ENCODE measurements at regions not wholly inside any gene's neighbourhood (a gene's known extent, or its start where the extent isn't known, plus 50 kb on each side); places are given as distances from the start of the nearest gene placed in this dataset.

DNA sequence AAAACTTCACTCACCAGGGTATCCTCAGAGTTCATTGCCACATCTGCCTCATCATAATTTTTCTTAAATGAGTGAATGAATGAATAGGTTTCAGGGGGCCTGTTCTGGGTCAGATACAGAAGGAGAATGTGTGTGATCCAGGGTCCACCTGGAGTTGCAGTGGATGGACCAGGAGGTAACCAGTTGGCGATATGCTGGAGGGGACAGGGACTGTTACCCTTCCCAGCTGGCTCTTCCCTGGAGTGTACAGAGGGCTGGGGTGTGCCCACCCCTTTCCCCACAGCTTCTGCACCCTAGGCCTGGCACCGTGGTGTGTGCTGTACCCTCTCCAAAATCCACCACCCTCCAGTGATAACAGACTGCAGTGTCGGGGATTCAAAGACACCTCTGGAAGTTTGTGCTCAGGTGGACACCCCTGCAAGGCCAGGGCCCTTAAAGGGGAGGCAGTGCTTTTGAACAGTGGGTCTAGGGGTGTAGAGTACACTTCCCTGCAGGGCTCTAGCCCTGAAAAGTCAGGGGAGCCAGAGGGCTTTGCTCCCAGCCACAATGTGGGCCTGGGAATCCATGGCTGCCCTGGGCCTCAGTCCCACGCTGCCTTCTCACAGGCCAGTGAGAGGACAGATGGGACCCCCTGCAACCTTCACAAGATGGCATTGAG lies 134.4 kb upstream of the UNC5B start:
- Mint-ChIP-seq H3K4me1 (peaks cover 19% of the 10 kb centered on the region), H3K4me3 (no peak overlapping the region), H3K9me3 (no peaks in the 10 kb centered on the region), H3K27me3 (ENCODE audit: low read depth) (peaks cover 52% of the 10 kb centered on the region), H3K36me3 (ENCODE audit: low read depth) (no peaks in the 10 kb centered on the region), H3K27ac (no peak overlapping the region)
- TF ChIP-seq, protein P1, sequence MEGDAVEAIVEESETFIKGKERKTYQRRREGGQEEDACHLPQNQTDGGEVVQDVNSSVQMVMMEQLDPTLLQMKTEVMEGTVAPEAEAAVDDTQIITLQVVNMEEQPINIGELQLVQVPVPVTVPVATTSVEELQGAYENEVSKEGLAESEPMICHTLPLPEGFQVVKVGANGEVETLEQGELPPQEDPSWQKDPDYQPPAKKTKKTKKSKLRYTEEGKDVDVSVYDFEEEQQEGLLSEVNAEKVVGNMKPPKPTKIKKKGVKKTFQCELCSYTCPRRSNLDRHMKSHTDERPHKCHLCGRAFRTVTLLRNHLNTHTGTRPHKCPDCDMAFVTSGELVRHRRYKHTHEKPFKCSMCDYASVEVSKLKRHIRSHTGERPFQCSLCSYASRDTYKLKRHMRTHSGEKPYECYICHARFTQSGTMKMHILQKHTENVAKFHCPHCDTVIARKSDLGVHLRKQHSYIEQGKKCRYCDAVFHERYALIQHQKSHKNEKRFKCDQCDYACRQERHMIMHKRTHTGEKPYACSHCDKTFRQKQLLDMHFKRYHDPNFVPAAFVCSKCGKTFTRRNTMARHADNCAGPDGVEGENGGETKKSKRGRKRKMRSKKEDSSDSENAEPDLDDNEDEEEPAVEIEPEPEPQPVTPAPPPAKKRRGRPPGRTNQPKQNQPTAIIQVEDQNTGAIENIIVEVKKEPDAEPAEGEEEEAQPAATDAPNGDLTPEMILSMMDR (IDR thresholded peaks at IDR 0.05; ENCODE audit: unreplicated experiment in 3 of 3), result no peak

DNA sequence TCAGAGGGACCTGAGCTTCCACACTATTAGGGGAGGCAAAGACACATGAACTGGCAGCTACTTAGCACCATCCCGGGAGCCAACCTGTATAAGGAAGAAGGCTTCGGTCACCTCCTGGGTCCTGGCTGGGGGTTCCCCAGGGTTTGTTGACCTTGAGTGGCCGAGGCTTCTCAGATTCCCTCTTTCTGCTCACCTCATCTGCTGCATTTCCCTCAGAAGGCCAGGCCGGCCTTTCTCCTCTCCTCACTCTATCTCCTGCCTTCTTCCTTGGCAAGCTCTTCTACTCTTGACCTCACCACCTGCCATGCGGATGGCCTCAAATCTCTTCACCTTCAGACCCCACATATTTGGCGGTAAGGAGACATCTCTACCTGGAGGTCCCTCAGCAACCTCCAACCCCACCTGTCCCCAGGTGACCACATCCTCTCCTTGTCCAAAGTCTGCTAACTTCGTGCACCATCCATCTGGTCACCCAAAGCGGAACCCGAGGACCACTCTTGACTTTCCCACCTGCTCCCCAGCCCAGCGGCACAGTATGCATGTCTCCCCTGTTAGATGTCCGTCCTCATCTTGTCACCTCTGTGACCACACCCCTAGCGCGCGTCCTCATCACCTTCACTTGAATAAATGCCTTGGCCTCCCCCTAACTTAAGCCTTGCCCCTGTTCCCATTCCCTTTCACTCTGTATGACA lies 133.8 kb upstream of the UNC5B start:
- H3K27ac Mint-ChIP-seq, result no peak overlapping the region
- H3K36me3 Mint-ChIP-seq (ENCODE audit: low read depth), result no peaks in the 10 kb centered on the region
- no peaks in the 10 kb centered on the region for H3K9me3 Mint-ChIP-seq
- H3K4me1 Mint-ChIP-seq, result peaks cover 20% of the 10 kb centered on the region
- TF ChIP-seq, protein P1 (IDR thresholded peaks at IDR 0.05; ENCODE audit: unreplicated experiment in 3 of 3), result no peak
- peaks cover 53% of the 10 kb centered on the region for H3K27me3 Mint-ChIP-seq (ENCODE audit: low read depth)
- H3K4me3 Mint-ChIP-seq, result no peak overlapping the region

DNA sequence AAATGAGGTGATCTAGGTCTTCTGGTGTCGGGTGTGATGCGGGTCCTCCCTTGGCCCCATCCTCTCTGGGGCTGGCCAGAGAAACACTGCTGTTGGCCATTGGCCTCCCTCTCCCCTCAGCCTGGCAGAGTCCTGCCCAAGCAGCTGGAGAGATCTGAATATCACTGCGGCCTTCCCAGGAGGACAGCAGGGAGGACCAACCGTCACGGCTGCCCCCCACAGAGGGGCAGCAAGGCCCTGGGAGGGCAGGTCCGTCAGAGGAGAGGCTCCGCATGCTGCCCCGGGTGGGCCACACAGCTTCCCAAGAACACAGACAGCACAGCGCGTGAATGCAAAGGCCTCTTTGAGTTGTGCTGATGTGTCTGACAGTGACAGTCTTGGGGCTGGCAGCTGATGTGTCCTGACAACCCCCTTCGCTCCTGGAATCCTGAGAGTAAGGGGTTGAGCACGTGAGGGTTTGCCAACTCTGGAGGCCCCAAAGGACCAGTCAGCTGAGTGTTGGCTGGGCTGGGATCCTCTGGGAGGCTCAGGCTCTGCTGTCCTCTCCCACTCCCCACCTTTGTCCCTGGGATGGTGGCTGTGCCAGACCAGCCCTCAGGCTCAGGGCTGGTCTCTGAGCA lies 132.5 kb upstream of the UNC5B start:
- H3K27me3 Mint-ChIP-seq (ENCODE audit: low read depth), result peaks cover 61% of the 10 kb centered on the region
- H3K27ac Mint-ChIP-seq, result no peak overlapping the region
- TF ChIP-seq, protein P1 (IDR thresholded peaks at IDR 0.05; ENCODE audit: unreplicated experiment in 3 of 3), result no peak
- H3K4me1 Mint-ChIP-seq, result peaks cover 20% of the 10 kb centered on the region
- no peaks in the 10 kb centered on the region for H3K36me3 Mint-ChIP-seq (ENCODE audit: low read depth)
- no peaks in the 10 kb centered on the region for H3K9me3 Mint-ChIP-seq
- no peak overlapping the region for H3K4me3 Mint-ChIP-seq

DNA sequence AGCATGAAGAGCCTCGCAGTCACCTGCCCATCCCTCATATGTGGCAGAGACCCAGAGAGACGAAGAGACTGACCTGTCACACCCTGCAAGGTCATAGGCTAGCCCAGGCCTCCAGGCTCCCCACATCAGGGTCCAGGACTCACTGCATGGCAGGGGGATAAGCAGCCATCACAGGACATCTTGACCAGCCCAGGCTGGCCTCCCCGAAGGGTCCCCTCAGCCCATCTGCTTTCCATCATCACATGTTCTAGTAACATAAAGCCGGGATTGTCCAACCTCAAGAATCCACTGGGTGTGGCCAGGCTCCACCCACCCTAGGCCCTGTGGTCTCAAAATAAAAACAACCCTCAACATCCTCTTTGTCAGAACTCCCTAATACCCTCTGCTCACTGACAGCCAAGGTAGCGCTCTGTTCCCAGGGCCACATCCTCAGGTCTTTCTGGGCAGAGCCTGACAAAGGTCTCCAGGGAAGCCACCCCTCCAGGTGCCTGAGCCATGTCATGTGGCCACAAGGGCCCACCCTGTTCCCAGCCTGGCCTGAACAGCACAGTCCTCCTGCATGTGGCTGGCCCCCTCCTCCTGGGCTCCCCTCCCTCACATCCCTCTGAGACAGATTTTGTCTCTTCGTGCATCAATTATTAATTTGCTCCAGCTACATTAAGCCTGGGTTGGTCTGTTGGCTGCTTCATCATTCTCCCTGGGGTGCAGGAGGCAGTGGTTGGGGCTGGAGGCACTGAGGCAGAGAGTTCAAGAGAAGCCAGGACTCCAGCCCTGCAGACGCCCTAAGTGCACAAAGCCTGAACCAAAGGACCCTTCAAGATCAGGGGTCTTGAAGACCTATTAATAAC lies 131.8 kb upstream of the UNC5B start:
- H3K27ac Mint-ChIP-seq, result no peak overlapping the region
- no peak overlapping the region for H3K4me3 Mint-ChIP-seq
- no peaks in the 10 kb centered on the region for H3K9me3 Mint-ChIP-seq
- no peaks in the 10 kb centered on the region for H3K36me3 Mint-ChIP-seq (ENCODE audit: low read depth)
- peaks cover 56% of the 10 kb centered on the region for H3K27me3 Mint-ChIP-seq (ENCODE audit: low read depth)
- H3K4me1 Mint-ChIP-seq, result peaks cover 16% of the 10 kb centered on the region
- TF ChIP-seq, protein P1 (IDR thresholded peaks at IDR 0.05; ENCODE audit: unreplicated experiment in 3 of 3), result no peak

DNA sequence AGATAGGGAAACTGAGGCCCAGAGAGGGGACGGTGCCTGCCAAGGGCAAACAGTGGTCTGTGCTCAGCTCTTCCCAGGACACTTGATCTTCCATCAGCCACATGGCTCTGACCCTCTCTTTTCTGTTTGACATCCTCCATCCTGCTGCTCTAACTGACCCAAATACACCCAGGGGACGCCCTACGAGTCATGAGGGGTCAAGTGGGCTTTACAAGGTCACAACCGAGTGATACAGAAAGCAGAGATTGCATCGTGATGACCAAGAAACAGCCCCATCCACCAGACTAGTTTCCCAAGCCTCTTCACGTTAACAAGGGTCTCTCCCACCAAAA lies 131.2 kb upstream of the UNC5B start:
- no peaks in the 10 kb centered on the region for H3K36me3 Mint-ChIP-seq (ENCODE audit: low read depth)
- no peak overlapping the region for H3K4me3 Mint-ChIP-seq
- no peak overlapping the region for H3K27ac Mint-ChIP-seq
- peaks cover 16% of the 10 kb centered on the region for H3K4me1 Mint-ChIP-seq
- no peaks in the 10 kb centered on the region for H3K9me3 Mint-ChIP-seq
- TF ChIP-seq, protein P1 (IDR thresholded peaks at IDR 0.05; ENCODE audit: unreplicated experiment in 3 of 3), result no peak
- peaks cover 55% of the 10 kb centered on the region for H3K27me3 Mint-ChIP-seq (ENCODE audit: low read depth)
